Fibroblast of the aortic adventitia (primary cell): ENCODE measurements at regions not wholly inside any gene's neighbourhood (a gene's known extent, or its start where the extent isn't known, plus 50 kb on each side); places are given as distances from the start of the nearest gene placed in this dataset.

Experiments used
- DNase-seq: peaks from one replicate; pipeline ENCODE4 v3.0.0-alpha.2; 2010; ENCODE audit warnings: low read depth
- H3K4me3 ChIP-seq: 2 replicates; pipeline ENCODE4 v1.5.1; 2011; ENCODE audit warnings: low read depth, mild to moderate bottlenecking, control low read depth, low read length, moderate library complexity
- TF ChIP-seq, protein P1 (sequence below): IDR thresholded peaks from 2 replicates; pipeline ENCODE4 v1.5.1; 2011; ENCODE audit warnings: mild to moderate bottlenecking, low read length, control low read depth, inconsistent platforms; ENCODE audit not compliant: insufficient read depth

DNA sequence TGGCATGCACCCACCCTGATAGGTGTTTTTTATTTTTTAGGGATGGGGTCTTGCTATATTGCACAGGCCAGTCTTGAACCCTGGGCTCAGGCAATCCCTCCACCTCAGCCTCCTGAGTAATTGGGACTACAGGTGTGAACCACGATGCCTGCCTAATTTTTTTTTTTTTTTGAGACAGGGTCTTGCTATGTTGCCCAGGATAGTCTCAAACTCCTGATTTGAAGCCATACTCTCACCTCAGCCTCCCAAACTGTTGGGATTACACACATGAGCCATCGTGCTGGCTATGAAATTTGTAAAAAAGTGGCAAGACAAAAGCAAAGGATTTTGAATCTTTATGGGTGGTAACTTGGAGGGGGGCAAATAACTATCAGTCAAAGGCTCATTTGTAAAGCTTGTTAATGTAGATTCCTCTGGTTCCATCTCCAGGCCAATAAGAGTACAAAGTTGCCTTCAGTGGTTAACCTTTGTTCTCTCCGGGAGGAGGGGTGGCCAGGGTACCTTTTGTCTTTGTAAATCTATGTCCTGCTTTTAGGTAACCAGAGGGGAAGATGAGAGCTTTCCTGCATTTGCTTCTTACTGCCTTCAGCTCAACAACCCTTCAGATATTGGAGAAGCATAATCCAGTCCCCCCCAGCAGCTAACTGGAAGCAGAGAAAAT, 372.0 kb upstream of the JARID2 start:
- no peak for DNase-seq
- H3K4me3 ChIP-seq, result no peak overlapping the region
- TF ChIP-seq, protein P1, sequence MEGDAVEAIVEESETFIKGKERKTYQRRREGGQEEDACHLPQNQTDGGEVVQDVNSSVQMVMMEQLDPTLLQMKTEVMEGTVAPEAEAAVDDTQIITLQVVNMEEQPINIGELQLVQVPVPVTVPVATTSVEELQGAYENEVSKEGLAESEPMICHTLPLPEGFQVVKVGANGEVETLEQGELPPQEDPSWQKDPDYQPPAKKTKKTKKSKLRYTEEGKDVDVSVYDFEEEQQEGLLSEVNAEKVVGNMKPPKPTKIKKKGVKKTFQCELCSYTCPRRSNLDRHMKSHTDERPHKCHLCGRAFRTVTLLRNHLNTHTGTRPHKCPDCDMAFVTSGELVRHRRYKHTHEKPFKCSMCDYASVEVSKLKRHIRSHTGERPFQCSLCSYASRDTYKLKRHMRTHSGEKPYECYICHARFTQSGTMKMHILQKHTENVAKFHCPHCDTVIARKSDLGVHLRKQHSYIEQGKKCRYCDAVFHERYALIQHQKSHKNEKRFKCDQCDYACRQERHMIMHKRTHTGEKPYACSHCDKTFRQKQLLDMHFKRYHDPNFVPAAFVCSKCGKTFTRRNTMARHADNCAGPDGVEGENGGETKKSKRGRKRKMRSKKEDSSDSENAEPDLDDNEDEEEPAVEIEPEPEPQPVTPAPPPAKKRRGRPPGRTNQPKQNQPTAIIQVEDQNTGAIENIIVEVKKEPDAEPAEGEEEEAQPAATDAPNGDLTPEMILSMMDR, result no peak

DNA sequence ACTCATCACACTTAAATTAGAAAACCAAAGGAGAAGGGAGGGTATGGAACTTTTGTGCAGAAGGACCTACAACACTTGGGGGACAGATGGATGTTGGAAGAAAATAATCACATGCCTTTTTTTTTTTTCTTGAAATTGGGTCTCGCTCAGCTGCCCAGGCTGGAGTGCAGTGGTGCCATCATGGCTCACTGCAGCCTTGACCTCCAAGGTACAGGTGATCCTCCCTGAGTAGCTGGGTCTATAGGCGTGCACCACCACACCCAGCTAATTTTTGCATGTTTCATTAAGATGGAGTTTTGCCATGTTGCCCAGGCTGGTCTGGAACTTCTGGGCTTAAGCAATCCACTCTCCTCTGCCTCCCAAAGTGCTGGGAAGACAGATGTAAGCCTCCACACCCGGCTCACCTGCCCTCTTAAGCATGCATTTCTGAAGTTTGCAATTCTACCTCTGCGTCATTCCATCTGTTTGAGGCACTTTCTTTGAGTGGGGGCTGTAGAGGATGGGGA, 370.8 kb upstream of the JARID2 start:
- DNase-seq, result no peak
- no peak overlapping the region for H3K4me3 ChIP-seq
- TF ChIP-seq, protein P1, result no peak

DNA sequence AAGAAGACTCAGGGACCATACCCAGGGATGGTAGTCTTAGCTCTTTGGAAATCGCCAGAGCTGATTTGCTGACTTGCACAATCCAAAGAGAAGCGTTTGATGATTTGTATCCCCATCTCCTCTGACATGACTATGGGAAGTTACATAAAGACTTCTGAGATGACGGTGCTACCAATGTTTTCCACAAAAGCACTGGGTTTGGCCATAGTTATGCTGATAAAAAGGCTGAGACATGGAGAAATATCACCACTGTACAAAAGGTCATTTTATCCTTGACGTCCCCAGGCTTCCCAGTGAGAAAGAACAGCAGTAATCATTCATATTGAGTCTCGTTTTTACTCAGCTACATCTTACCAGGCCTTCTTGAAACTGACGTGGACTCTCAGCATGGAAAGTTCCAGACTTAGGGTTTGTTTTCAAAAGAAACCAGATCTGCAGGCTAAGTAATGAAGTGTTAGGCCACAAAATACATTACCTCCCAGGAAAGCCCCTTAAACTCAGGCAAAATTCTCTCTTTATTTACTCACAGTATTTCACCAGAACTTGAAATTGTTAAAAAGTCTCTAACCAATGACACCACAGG, 370.3 kb upstream of the JARID2 start:
- TF ChIP-seq, protein P1, result no peak
- no peak overlapping the region for H3K4me3 ChIP-seq
- no peak for DNase-seq

DNA sequence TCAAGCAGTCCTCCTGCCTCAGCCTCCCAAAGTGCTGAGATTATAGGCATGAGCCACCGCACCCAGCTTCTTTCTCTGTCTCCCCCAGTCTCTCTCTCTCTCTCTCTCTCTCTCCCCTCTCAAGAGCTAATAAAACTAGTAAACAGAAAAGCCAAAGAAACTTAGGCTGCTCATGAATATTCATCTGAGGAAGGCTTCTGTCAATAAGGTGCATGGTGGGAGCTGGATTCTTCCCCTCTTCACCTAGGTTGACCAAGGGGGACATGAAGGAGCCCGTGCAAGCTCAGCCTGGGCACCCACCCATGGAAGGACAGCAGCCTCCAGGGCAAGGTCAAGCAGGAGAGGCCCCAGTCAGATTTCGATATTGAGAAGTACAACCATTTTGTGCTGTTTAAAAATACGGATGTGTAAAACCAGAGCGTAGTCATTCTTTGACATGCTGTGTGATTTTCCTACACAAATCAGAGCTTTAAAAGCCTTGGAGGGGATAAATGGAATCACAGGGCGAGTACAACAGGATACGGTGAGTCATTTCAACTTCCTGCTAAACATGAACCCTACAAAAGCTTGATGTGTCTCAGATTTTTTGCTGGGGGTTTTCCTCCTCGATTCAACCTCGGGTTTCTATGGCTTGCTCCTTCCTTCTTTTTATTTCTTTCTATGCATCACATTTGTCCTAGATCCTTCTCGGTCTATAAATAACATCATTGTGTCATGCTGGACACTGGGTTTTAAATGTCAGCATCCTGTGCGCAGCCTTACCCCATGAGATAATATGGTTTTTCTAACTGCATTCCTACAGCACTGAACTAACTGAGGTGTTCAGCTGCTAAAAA, 368.9 kb upstream of the JARID2 start:
- peak; percentile 78 for DNase-seq
- H3K4me3 ChIP-seq, result no peak overlapping the region
- TF ChIP-seq, protein P1, result no peak

DNA sequence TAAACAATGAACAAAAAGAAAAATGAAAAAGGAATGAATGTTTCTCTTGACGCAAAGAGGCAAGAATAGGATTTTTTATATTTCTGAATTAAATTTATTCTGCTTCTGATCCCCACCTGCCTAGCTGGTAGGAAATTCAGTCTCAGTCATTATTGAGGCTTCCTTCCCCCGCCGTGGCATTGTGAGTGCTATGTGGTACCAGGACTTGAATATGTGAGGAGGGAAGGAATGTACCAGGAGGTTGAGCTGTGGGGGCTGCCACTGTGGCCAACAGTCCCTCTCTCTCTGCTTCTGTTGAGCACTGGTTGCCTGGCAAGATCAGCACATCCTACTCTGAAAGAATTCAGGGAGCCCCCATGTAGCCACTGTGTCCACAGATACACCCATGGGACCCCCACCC, 368.1 kb upstream of the JARID2 start:
- TF ChIP-seq, protein P1, result no peak
- DNase-seq, result no peak

DNA sequence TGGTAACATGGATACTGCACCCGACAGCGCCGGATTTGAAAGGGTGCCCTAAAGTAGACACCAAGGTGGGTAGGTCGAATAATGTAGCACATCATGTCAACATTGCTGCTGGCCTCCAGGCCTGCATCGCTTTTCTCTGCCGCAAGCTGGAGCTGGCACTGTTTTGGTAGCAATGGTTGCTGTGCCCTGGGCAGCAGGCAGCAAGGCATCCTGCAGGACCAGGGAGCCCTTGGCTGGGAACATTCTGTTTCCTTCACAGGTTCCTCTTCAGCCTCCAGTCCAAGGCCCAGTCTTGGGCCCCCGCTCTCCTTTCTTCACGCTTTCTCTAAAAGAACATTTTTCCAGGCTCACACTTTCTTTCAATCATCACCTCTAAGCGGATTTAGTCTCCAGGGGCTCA, 365.8 kb upstream of the JARID2 start:
- no peak overlapping the region for H3K4me3 ChIP-seq
- no peak for DNase-seq
- TF ChIP-seq, protein P1, result no peak

More for the DNA sequence above, 368.1 kb upstream of the JARID2 start:
- H3K4me3 ChIP-seq, result no peak overlapping the region
